ENCODE measurements at regions not wholly inside any gene's neighbourhood (a gene's known extent, or its start where the extent isn't known, plus 50 kb on each side); places are given as distances from the start of the nearest gene placed in this dataset.

DNA sequence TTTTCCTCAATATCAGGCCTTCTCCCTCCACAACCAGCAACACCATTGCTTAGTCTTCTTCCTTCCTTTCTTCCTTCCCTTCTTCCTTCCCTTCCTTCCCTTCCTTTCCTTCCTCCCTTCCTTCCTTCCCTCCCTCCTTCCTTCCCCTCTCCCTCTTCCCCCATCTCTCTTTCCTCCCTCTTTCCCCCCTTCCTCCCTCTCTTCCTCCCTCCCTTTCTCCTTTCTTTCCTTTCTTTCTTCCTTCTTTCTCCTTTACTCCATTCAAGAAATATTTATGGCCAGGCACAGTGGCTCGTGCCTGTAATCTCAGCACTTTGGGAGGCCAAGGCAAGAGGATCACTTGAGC lies 66.4 kb upstream of the SIRPA start:
- TF ChIP-seq YY1 (IDR thresholded peaks at IDR 0.05; ENCODE audit: insufficient read depth, insufficient read length), result no peak
- no peak for TF ChIP-seq ZNF274 (IDR thresholded peaks at IDR 0.05; ENCODE audit: low read depth, low read length)
